B cell (primary cell): ENCODE measurements at regions not wholly inside any gene's neighbourhood (a gene's known extent, or its start where the extent isn't known, plus 50 kb on each side); places are given as distances from the start of the nearest gene placed in this dataset.

ENCODE experiments used
- CTCF ChIP-seq: fragments of 200-600 bp; IDR thresholded peaks from one replicate; pipeline ENCODE4 v1.8.0; 2022; ENCODE audit warnings: antibody characterized with exemption, mild to moderate bottlenecking
- EZH2 ChIP-seq: IDR thresholded peaks from 2 replicates; pipeline ENCODE4 v1.6.1; 2012; ENCODE audit warnings: borderline replicate concordance, low read depth, mild to moderate bottlenecking, moderate library complexity, low read length; ENCODE audit not compliant: insufficient read depth, poor library complexity, severe bottlenecking

GRCh38 chr6:148138573-148138972, 204.1 kb upstream of the SASH1 start:
- no peak for TF ChIP-seq CTCF
- TF ChIP-seq EZH2 = no peak
